HCT116 (cell line): ENCODE measurements at regions not wholly inside any gene's neighbourhood (a gene's known extent, or its start where the extent isn't known, plus 50 kb on each side); places are given as distances from the start of the nearest gene placed in this dataset.

Experiments
- ATAC-seq: fragments of 200-7000 bp; cut with Tn5 transposase; 2 replicates; pipeline ENCODE4 v1.9.1; 2020; ENCODE audit warnings: mild to moderate bottlenecking, moderate library complexity
- BruUV-seq: library from RNA; stranded (reverse); fragments of 400-500 nt; replicated peaks from 2 replicates; lab custom pipeline; 2021; lab: Mats Ljungman, UMichigan
- CTCF ChIA-PET: fragments of 300-600 bp; sonication (Branson Sonifier 250); formaldehyde crosslinking; loops from one replicate; lab custom pipeline; 2021; ENCODE audit warnings: antibody characterized with exemption; lab: Charles Lee
- POLR2A ChIA-PET: fragments of 300-600, 350-600 bp; sonication (Branson Sonifier 250); formaldehyde crosslinking; loops from one replicate; lab custom pipeline; 2021; ENCODE audit warnings: antibody characterized with exemption; lab: Charles Lee
- RAD21 ChIA-PET, 2 experiments: fragments of 300-600 bp; sonication (Branson Sonifier 250); formaldehyde crosslinking; loops; one replicate each; lab custom pipeline; 2023; ENCODE audit warnings: low total read pairs in 2 of 2; ENCODE audit not compliant: uncharacterized antibody in 2 of 2, unreplicated experiment in 2 of 2, low non-redundant PET in 1 of 2; lab: Charles Lee
- DNase-seq: peaks from one replicate; pipeline ENCODE4 v3.0.0-alpha.2; 2010; ENCODE audit warnings: low read depth, low spot score
- H2AFZ ChIP-seq: fragments of 200-600 bp; shearing (Covaris generic), sonication (generic); 2 replicates; pipeline ENCODE4 v1.6.1; 2017; ENCODE audit warnings: low read depth, mixed run types, mixed read lengths, antibody characterized with exemption, low read length; ENCODE audit not compliant: poor library complexity, severe bottlenecking
- H3K27ac ChIP-seq: 2 replicates; pipeline ENCODE4 v1.5.1; 2012; ENCODE audit warnings: low read depth, low read length
- H3K27me3 ChIP-seq: fragments of 200-600 bp; sonication (generic); 2 replicates; pipeline ENCODE4 v1.6.1; 2016; ENCODE audit warnings: mixed run types, low read length, mixed read lengths; ENCODE audit not compliant: insufficient read depth
- H3K36me3 ChIP-seq, 2 experiments: fragments of 200-500 bp in 1 of 2; fragments of 200-600 bp in 1 of 2; sonication (Bioruptor generic) in 1 of 2; sonication (generic) in 1 of 2; 2 replicates each; pipeline versions ENCODE4 v1.5.1 to v1.6.1; 2014 to 2016; ENCODE audit warnings: low read length in 2 of 2, inconsistent platforms in 1 of 2, mixed read lengths in 1 of 2, mixed run types in 1 of 2; ENCODE audit not compliant: insufficient read depth in 2 of 2, control insufficient read depth in 1 of 2
- H3K4me1 ChIP-seq, 2 experiments: fragments of 200-600 bp in 1 of 2; sonication (generic) in 1 of 2; 2 replicates each; pipeline versions ENCODE4 v1.5.1 to v1.6.1; 2012 to 2017; ENCODE audit warnings: low read length in 2 of 2, inconsistent platforms in 1 of 2, mild to moderate bottlenecking in 1 of 2, mixed read lengths in 1 of 2, mixed run types in 1 of 2, moderate library complexity in 1 of 2; ENCODE audit not compliant: insufficient read depth in 2 of 2, control insufficient read depth in 1 of 2
- H3K4me2 ChIP-seq: fragments of 200-600 bp; sonication (generic); 2 replicates; pipeline ENCODE4 v1.6.1; 2017; ENCODE audit warnings: mixed run types, low read length, mixed read lengths
- H3K4me3 ChIP-seq, 2 experiments: fragments of 200-600 bp in 1 of 2; sonication (generic) in 1 of 2; replicated peaks in 1 of 2; 2 replicates each; pipeline ENCODE4 v1.5.1; 2011 to 2016; ENCODE audit warnings: low read length in 2 of 2, control low read depth in 1 of 2, low read depth in 1 of 2, mild to moderate bottlenecking in 1 of 2, mixed read lengths in 1 of 2, mixed run types in 1 of 2
- H3K79me2 ChIP-seq: fragments of 200-600 bp; sonication (generic); 2 replicates; pipeline ENCODE4 v1.6.1; 2017; ENCODE audit warnings: mild to moderate bottlenecking, mixed run types, low read length, moderate library complexity, mixed read lengths; ENCODE audit not compliant: insufficient read depth
- H3K9ac ChIP-seq: fragments of 200-600 bp; sonication (generic); 2 replicates; pipeline ENCODE4 v1.6.1; 2016; ENCODE audit warnings: low read length, mixed read lengths
- H3K9me2 ChIP-seq: fragments of 200-600 bp; sonication (generic), shearing (Covaris generic); 2 replicates; pipeline ENCODE4 v1.6.1; 2017; ENCODE audit warnings: mixed run types, mild to moderate bottlenecking, moderate library complexity; ENCODE audit not compliant: insufficient read depth
- H3K9me3 ChIP-seq, 2 experiments: fragments of 200-500 bp in 1 of 2; fragments of 200-600 bp in 1 of 2; sonication (Bioruptor generic) in 1 of 2; sonication (generic) in 1 of 2; 2 replicates each; pipeline ENCODE4 v1.6.1; 2014 to 2017; ENCODE audit warnings: low read length in 2 of 2, mixed read lengths in 2 of 2, inconsistent platforms in 1 of 2, low read depth in 1 of 2, mild to moderate bottlenecking in 1 of 2, mixed run types in 1 of 2, moderate library complexity in 1 of 2; ENCODE audit not compliant: control insufficient read depth in 1 of 2, insufficient read depth in 1 of 2
- H4K20me1 ChIP-seq: fragments of 200-600 bp; sonication (generic), shearing (Covaris generic); 2 replicates; pipeline ENCODE4 v1.6.1; 2017; ENCODE audit warnings: mixed run types, mild to moderate bottlenecking, moderate library complexity; ENCODE audit not compliant: insufficient read depth
- CBX3 ChIP-seq: IDR thresholded peaks from 2 replicates; pipeline ENCODE4 v1.6.1; 2012; ENCODE audit warnings: low read depth
- CEBPB ChIP-seq: IDR thresholded peaks from 2 replicates; pipeline ENCODE4 v1.6.1; 2012; ENCODE audit warnings: low read depth
- CTCF ChIP-seq, 3 experiments: fragments of 200-600 bp in 1 of 3; sonication (generic) in 1 of 3; IDR thresholded peaks in 2 of 3; conservative IDR thresholded peaks in 1 of 3; 2 replicates each; pipeline ENCODE4 v1.5.1; 2012 to 2017; ENCODE audit warnings: low read depth in 2 of 3, low read length in 2 of 3, antibody characterized with exemption in 1 of 3, borderline replicate concordance in 1 of 3, control low read depth in 1 of 3, mild to moderate bottlenecking in 1 of 3, mixed read lengths in 1 of 3, mixed run types in 1 of 3, moderate library complexity in 1 of 3; ENCODE audit not compliant: insufficient read depth in 1 of 3
- EZH2 ChIP-seq: fragments of 200-600 bp; sonication (generic); IDR thresholded peaks from 2 replicates; pipeline ENCODE4 v1.6.1; 2017; ENCODE audit warnings: antibody characterized with exemption, mixed run types
- FOSL1 ChIP-seq: IDR thresholded peaks from 2 replicates; pipeline ENCODE4 v1.6.1; 2012; ENCODE audit warnings: low read depth
- POLR2A ChIP-seq: IDR thresholded peaks from 2 replicates; pipeline ENCODE4 v1.7.0; 2011; ENCODE audit warnings: borderline replicate concordance; ENCODE audit not compliant: insufficient read depth, insufficient read length; ENCODE audit errors: extremely low read depth
- POLR2AphosphoS5 ChIP-seq: IDR thresholded peaks from 2 replicates; pipeline ENCODE4 v1.6.1; 2011; ENCODE audit warnings: mild to moderate bottlenecking, low read depth, low read length, moderate library complexity
- RAD21 ChIP-seq: IDR thresholded peaks from 2 replicates; pipeline ENCODE4 v1.6.1; 2012; ENCODE audit warnings: low read depth, mild to moderate bottlenecking
- SP1 ChIP-seq: IDR thresholded peaks from 2 replicates; pipeline ENCODE4 v1.6.1; 2012; ENCODE audit warnings: low read depth
- SRF ChIP-seq: IDR thresholded peaks from 2 replicates; pipeline ENCODE4 v1.6.1; 2012; ENCODE audit warnings: low read depth
- YY1 ChIP-seq: IDR thresholded peaks from 2 replicates; pipeline ENCODE4 v1.6.1; 2011; ENCODE audit warnings: low read length, low read depth, moderate library complexity, mild to moderate bottlenecking; ENCODE audit not compliant: insufficient replicate concordance; ENCODE audit errors: extremely low read depth
- ZBTB33 ChIP-seq: IDR thresholded peaks from 2 replicates; pipeline ENCODE4 v1.6.1; 2011; ENCODE audit warnings: mild to moderate bottlenecking, low read length, moderate library complexity; ENCODE audit not compliant: insufficient replicate concordance; ENCODE audit errors: extremely low read depth
- ZNF274 ChIP-seq: fragments of 200-500 bp; sonication (Bioruptor generic); IDR thresholded peaks from 2 replicates; pipeline ENCODE4 v1.6.1; 2014; ENCODE audit warnings: mild to moderate bottlenecking, low read depth, low read length, inconsistent platforms
- intact Hi-C: fragments of 100-400 bp; cut with micrococcal nuclease; formaldehyde crosslinking; loops from 2 replicates; pipeline ENCODE4 v1.10.0; 2022
- TF ChIP-seq, protein P1 (sequence below): IDR thresholded peaks from 2 replicates; pipeline ENCODE4 v1.6.1; 2012; ENCODE audit warnings: low read depth

DNA sequence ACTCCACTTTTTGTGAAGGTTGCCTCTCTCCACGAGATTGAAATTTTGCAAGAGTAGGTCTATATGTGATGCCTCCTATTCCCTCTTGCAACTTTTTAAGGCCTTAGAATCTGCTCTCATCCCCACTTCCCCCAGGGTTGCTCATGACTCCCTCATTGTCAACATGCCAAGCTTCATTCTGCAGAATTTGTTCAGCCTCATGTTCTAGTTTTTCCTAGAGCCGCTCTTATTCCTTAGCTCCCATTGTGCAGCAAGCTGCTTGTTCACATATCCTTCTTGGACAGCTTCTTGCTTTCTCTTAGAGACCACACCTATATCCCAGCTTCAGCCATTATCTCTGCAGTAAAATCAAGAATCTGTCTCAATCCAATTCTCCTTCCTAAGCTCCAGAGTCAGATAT lies 82.4 kb downstream of the CNGA2 start:
- no peak for ATAC-seq
- Histone ChIP-seq H3K9me3 (no peaks in the 10 kb centered on the region), H3K36me3 (no peaks in the 10 kb centered on the region), H3K27me3 (peaks cover 12% of the 10 kb centered on the region; the same call in 1 of the 2 replicates), H3K4me1 (no peaks in the 10 kb centered on the region), H3K4me3 (no peak overlapping the region), H3K4me2 (no peak overlapping the region), H3K9ac (no peak overlapping the region), H3K79me2 (no peaks in the 10 kb centered on the region), H4K20me1 (no peaks in the 10 kb centered on the region), H3K27ac (no peak overlapping the region), H3K9me2 (no peaks in the 10 kb centered on the region), H2AFZ (no peak overlapping the region)
- CTCF ChIA-PET: no interaction called here
- TF ChIP-seq CEBPB (no peak), ZNF274 (no peak), SRF (no peak), ZBTB33 (no peak), RAD21 (no peak), FOSL1 (no peak), EZH2 (no peak), POLR2A (no peak), POLR2AphosphoS5 (no peak), SP1 (no peak), CBX3 (no peak)
- no TSS peak for BruUV-seq
- POLR2A ChIA-PET: no interaction called here
- RAD21 ChIA-PET: no interaction called here
- intact Hi-C loops: no loop called here
- DNase-seq: no peak

DNA sequence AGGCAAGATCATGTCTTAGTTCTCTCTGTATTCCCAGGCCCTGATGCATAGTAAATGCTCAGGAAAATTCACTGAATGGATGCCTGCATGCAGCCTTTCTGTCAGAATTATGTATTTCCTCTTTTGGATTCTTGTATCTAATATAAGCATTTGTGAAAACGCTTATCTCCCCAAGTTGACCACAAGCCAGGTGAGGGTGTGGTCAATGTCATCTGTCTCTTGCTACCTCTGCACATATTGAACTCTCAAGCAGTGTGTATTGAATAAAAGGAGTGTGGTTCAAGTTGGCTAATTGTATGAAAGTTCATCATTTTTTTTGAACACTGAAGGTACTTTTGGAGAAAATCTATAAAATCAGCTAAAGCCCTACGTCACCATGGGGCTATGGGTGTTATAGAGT lies 84.3 kb downstream of the CNGA2 start:
- Histone ChIP-seq H3K9me3 (no peaks in the 10 kb centered on the region), H3K4me2 (no peak overlapping the region), H3K9ac (no peak overlapping the region), H4K20me1 (no peaks in the 10 kb centered on the region), H3K27me3 (0 out of 2 replicates have a peak, but pooled peaks cover 7% of the 10 kb centered on the region), H3K79me2 (no peaks in the 10 kb centered on the region), H3K9me2 (no peaks in the 10 kb centered on the region), H3K36me3 (no peaks in the 10 kb centered on the region), H3K4me3 (no peak overlapping the region), H3K27ac (no peak overlapping the region), H2AFZ (no peak overlapping the region), H3K4me1 (no peaks in the 10 kb centered on the region)
- ChIA-PET CTCF (no interaction called here), RAD21 (no interaction called here), POLR2A (no interaction called here)
- no TSS peak for BruUV-seq
- DNase-seq (no peak), ATAC-seq (no peak)
- intact Hi-C loops: no loop called here
- TF ChIP-seq SP1 (no peak), CTCF (IDR thresholded peaks at IDR 0.05 in 2 of 3, conservative IDR thresholded peaks at IDR 0.05 in 1 of 3; ENCODE audit: borderline replicate concordance in 1 of 3, insufficient read depth in 1 of 3, low read depth in 2 of 3, low read length in 2 of 3) (no peak), EZH2 (no peak), CBX3 (no peak), YY1 (no peak)
- TF ChIP-seq, protein P1, sequence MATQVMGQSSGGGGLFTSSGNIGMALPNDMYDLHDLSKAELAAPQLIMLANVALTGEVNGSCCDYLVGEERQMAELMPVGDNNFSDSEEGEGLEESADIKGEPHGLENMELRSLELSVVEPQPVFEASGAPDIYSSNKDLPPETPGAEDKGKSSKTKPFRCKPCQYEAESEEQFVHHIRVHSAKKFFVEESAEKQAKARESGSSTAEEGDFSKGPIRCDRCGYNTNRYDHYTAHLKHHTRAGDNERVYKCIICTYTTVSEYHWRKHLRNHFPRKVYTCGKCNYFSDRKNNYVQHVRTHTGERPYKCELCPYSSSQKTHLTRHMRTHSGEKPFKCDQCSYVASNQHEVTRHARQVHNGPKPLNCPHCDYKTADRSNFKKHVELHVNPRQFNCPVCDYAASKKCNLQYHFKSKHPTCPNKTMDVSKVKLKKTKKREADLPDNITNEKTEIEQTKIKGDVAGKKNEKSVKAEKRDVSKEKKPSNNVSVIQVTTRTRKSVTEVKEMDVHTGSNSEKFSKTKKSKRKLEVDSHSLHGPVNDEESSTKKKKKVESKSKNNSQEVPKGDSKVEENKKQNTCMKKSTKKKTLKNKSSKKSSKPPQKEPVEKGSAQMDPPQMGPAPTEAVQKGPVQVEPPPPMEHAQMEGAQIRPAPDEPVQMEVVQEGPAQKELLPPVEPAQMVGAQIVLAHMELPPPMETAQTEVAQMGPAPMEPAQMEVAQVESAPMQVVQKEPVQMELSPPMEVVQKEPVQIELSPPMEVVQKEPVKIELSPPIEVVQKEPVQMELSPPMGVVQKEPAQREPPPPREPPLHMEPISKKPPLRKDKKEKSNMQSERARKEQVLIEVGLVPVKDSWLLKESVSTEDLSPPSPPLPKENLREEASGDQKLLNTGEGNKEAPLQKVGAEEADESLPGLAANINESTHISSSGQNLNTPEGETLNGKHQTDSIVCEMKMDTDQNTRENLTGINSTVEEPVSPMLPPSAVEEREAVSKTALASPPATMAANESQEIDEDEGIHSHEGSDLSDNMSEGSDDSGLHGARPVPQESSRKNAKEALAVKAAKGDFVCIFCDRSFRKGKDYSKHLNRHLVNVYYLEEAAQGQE: no peak
